Heart left ventricle (tissue), 16 donors: ENCODE measurements at regions not wholly inside any gene's neighbourhood (a gene's known extent, or its start where the extent isn't known, plus 50 kb on each side); places are given as distances from the start of the nearest gene placed in this dataset.

Experiments used
- ATAC-seq, 4 donors: fragments of 200-7000 bp; cut with Tn5 transposase; one replicate each; pipeline ENCODE4 v1.9.1; 2020 to 2022; ENCODE audit warnings: moderate library complexity in 4 of 4, mild to moderate bottlenecking in 3 of 4, moderate number of reproducible peaks in 1 of 4
- DNase-seq, 5 donors: peaks; one replicate each; pipeline ENCODE4 v3.0.0-alpha.2; 2020
- H3K27ac ChIP-seq, 12 donors: fragments of 200-600 bp; sonication (generic) in 4 of 12; one replicate each; pipeline versions ENCODE4 v1.5.0 to v1.8.0; 2016 to 2022; ENCODE audit warnings: mild to moderate bottlenecking in 2 of 12
- H3K27me3 ChIP-seq, 9 donors: fragments of 200-600 bp; sonication (generic) in 2 of 9; one replicate each; pipeline versions ENCODE4 v1.5.1 to v1.8.0; 2016 to 2022; ENCODE audit warnings: mild to moderate bottlenecking in 3 of 9
- H3K36me3 ChIP-seq, 9 donors: fragments of 200-600 bp; sonication (generic) in 2 of 9; one replicate each; pipeline versions ENCODE4 v1.5.0 to v1.8.0; 2018 to 2022; ENCODE audit warnings: mild to moderate bottlenecking in 2 of 9
- H3K4me1 ChIP-seq, 12 donors: fragments of 200-600 bp; sonication (generic) in 4 of 12; one replicate each; pipeline versions ENCODE4 v1.5.0 to v1.8.0; 2016 to 2022; ENCODE audit warnings: mild to moderate bottlenecking in 3 of 12
- H3K4me3 ChIP-seq, 12 donors: fragments of 200-600 bp; sonication (generic) in 4 of 12; one replicate each; pipeline versions ENCODE4 v1.5.0 to v1.8.0; 2017 to 2022; ENCODE audit warnings: mild to moderate bottlenecking in 9 of 12, moderate library complexity in 4 of 12
- H3K9me3 ChIP-seq, 12 donors: fragments of 200-600 bp; sonication (generic) in 4 of 12; one replicate each; pipeline versions ENCODE4 v1.5.0 to v1.8.0; 2016 to 2022; ENCODE audit warnings: mild to moderate bottlenecking in 1 of 12
- CTCF ChIP-seq, 12 donors: fragments of 200-600 bp; sonication (generic) in 4 of 12; IDR thresholded peaks; one replicate each; pipeline versions ENCODE4 v1.5.0 to v1.8.0; 2018 to 2022; ENCODE audit warnings: antibody characterized with exemption in 12 of 12, mild to moderate bottlenecking in 5 of 12
- POLR2A ChIP-seq, 2 donors: fragments of 450-650 bp; IDR thresholded peaks; one replicate each; pipeline ENCODE4 v1.6.1; 2017; ENCODE audit warnings: antibody characterized with exemption in 2 of 2, mild to moderate bottlenecking in 2 of 2, moderate library complexity in 2 of 2
- WGBS, 4 donors: extraction: QIAGEN DNeasy Blood & Tissue Kit in 2 of 4; methylation state at CpG; one replicate each; pipeline versions ENCODE4 v1.1.5 to v1.1.7; 2013 to 2018; 5-methylcytosine and 5-hydroxymethylcytosine counted together
- intact Hi-C, 10 donors: fragments of 100-400 bp; cut with DNase I; formaldehyde crosslinking; loops; one replicate each; pipeline versions ENCODE4 v1.11.1 to v1.14.2; 2022
- donor health status: ischemic (EF 13 %, LVEDD 7.1; RV severe dilation, severe dysfunction).
- donor health status: healthy with polysubstance abuse.
- donor health status: DM: no; HTN: yes; CAD: no.
- donor health status: DM: no; HTN: no; CAD: no.
- donor health status: ischemic (EF 25% LVEDD 6.9; RV normal size, moderate dysfunction).
- donor health status: ischemic (EF 25% LVEDD 5.7; RV mildly dilated, moderate dysfunction).
- donor health status: healthy.
- donor health status: DM: yes; HTN: yes; CAD: no.
- donor health status: ischemic (EF 35%, LVEDD 5.7; RV mildly dilated, moderate dysfunction).
- donor health status: nonischemic (EF 11% LVEDD 7.7; RV severe dilation, severe dysfunction).
- donor health status: DM: yes; HTN: yes; CAD: no.
- donor health status: PGD.
- donor health status: ischemic (EF 29% LVEDD 5.4; RV normal size, mild dysfunction).
- donor health status: nonischemic (EF 23%, LVEDD 6.1; RV moderate dilation, normal function).

GRCh38 chr5:29304545-29304944 lies 1888.9 kb upstream of the CDH6 start:
- 72 to 80% (median 75%) methylated on average over 3 of the region's 3 CpGs for WGBS, 4 donors
- no peaks in the 10 kb centered on the region for H3K36me3 ChIP-seq
- ATAC-seq (no peak), DNase-seq (no peak)
- TF ChIP-seq POLR2A (IDR thresholded peaks at IDR 0.05) (no peak), CTCF (IDR thresholded peaks at IDR 0.05) (no peak)
- H3K27ac ChIP-seq: no peak overlapping the region
- H3K4me1 ChIP-seq: no peaks in the 10 kb centered on the region
- H3K4me3 ChIP-seq: no peak overlapping the region
- intact Hi-C loops: no loop called here
- H3K27me3 ChIP-seq: no peaks in the 10 kb centered on the region
- H3K9me3 ChIP-seq: peaks cover 0 to 11% (median 0%) of the 10 kb centered on the region in 12 donors

GRCh38 chr5:29296548-29296947 lies 1896.9 kb upstream of the CDH6 start:
- intact Hi-C loops: no loop called here
- ATAC-seq: no peak
- Histone ChIP-seq H3K4me3 (no peak overlapping the region), H3K36me3 (no peaks in the 10 kb centered on the region), H3K27me3 (no peaks in the 10 kb centered on the region), H3K9me3 (peaks cover 0 to 12% (median 0%) of the 10 kb centered on the region in 12 donors), H3K27ac (no peak overlapping the region), H3K4me1 (no peaks in the 10 kb centered on the region)
- peak in 3 of 5 donors; percentile 18 to 56 (median 20) for DNase-seq
- TF ChIP-seq CTCF (IDR thresholded peaks at IDR 0.05): no peak
- TF ChIP-seq POLR2A (IDR thresholded peaks at IDR 0.05): no peak
- WGBS, 4 donors: 84 to 100% (median 88%) methylated on average over 4 to 21 of the region's 21 CpGs

GRCh38 chr5:29277642-29278041 lies 1915.8 kb upstream of the CDH6 start:
- intact Hi-C loops: no loop called here
- Histone ChIP-seq H3K27me3 (no peaks in the 10 kb centered on the region), H3K4me1 (no peaks in the 10 kb centered on the region), H3K36me3 (no peaks in the 10 kb centered on the region), H3K4me3 (no peak overlapping the region), H3K9me3 (peaks cover 0 to 38% (median 5%) of the 10 kb centered on the region in 12 donors), H3K27ac (no peak overlapping the region)
- TF ChIP-seq CTCF (IDR thresholded peaks at IDR 0.05) (no peak), POLR2A (IDR thresholded peaks at IDR 0.05) (no peak)
- no peak for DNase-seq
- no peak for ATAC-seq
- 66 to 77% (median 70%) methylated on average over 2 of the region's 2 CpGs for WGBS, 4 donors

GRCh38 chr5:29276371-29276770 lies 1917.1 kb upstream of the CDH6 start:
- WGBS, 4 donors: 76 to 92% (median 83%) methylated on average over 1 of the region's 1 CpG
- peaks cover 0 to 38% (median 5%) of the 10 kb centered on the region in 12 donors for H3K9me3 ChIP-seq
- no peaks in the 10 kb centered on the region for H3K27me3 ChIP-seq
- H3K27ac ChIP-seq: no peak overlapping the region
- TF ChIP-seq POLR2A (IDR thresholded peaks at IDR 0.05) (no peak), CTCF (IDR thresholded peaks at IDR 0.05) (no peak)
- H3K4me1 ChIP-seq: no peaks in the 10 kb centered on the region
- H3K4me3 ChIP-seq: no peak overlapping the region
- DNase-seq (no peak), ATAC-seq (no peak)
- no peaks in the 10 kb centered on the region for H3K36me3 ChIP-seq
- intact Hi-C loops: no loop called here
